ENCODE measurements at regions not wholly inside any gene's neighbourhood (a gene's known extent, or its start where the extent isn't known, plus 50 kb on each side); places are given as distances from the start of the nearest gene placed in this dataset.

- no peak for DNase-seq
Measured at GRCh38 chr4:14592950-14593349, 409.3 kb upstream of the CPEB2 start.

GRCh38 chr4:14596028-14596427 lies 406.3 kb upstream of the CPEB2 start:
- no peak for DNase-seq

DNA sequence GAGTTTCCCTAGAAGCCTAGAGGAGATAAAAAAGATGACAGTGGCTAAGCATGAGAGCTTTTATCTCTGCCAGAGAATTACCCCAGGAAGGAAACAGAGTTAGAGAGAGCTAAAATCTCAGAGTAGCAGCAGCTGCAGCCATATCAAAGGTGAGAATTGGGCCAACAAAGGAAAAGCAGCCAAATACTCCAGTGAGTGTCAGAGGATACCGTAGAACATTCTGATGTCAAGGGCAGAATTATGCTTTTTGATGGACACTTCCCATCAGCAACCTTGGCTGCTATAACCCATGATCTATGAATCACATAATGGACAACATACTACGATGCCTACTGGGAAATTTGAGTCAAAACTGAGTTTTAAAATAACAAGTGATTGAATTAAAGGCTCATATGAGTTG lies 405.8 kb upstream of the CPEB2 start:
- DNase-seq, result no peak

DNA sequence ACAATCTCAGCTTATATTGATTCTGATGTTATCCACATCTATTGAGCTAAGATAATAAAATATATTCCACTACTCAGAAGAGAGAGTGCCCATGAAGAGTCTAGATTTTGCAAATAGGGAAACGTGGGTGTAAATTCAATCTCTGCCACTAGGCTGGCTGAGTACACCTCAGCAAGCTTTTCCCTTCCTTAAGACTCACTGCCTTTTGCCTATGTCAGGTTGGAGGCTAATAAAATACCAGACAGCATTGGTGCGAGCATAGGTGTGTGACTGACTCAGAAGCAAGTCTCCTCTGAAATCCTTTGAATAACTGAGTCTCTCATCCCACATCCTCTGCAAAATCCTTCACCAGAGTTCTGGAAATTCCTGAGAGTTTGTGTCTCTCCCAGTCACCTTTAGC lies 405.4 kb upstream of the CPEB2 start:
- DNase-seq, result no peak

GRCh38 chr4:14602206-14602605 lies 400.1 kb upstream of the CPEB2 start:
- no peak for DNase-seq

DNA sequence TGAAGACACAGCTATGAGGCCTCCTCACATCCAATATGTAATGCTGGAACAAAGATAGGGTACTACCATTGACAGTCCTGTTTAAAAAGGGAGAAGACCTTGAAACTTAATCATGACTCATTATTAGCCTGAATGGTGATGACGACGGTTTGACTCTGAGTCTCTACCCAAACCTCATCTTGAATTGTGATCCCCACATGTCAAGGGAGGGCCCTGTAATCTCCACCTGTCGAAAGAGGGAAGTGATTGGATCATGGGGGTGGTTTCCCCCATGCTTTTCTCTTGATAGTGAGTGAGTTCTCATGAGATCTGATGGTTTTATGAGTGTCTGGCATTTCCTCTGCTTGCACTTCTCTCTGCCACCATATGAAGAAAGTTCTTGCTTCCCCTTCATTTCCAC lies 395.3 kb upstream of the CPEB2 start:
- DNase-seq, result no peak

GRCh38 chr4:14607578-14607977 lies 394.7 kb upstream of the CPEB2 start:
- DNase-seq, result no peak

DNA sequence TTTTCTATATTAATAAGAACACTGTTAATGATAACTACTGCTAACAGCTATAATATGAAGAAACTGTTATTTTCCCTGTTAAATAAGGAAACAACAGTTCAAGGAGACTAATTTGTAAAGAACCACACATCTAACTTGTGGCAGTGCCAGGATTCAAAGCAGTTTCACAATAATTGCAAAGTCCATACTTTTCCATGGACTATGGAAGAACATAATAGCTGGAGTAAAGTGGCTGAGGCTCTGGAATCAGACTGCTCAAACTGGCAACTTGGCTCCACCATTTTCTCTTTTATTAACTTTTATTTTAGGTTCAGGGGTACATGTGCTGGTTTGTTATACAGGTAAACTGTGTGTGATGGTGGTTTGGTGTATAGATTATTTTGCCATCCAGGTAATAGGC lies 393.7 kb upstream of the CPEB2 start:
- no peak for DNase-seq

GRCh38 chr4:14614840-14615239 lies 387.4 kb upstream of the CPEB2 start:
- DNase-seq, result no peak

- no peak for DNase-seq
Measured at GRCh38 chr4:14615671-14616070, 386.6 kb upstream of the CPEB2 start.

- no peak for DNase-seq
Measured at GRCh38 chr4:14620567-14621141, 381.6 kb upstream of the CPEB2 start.

DNA sequence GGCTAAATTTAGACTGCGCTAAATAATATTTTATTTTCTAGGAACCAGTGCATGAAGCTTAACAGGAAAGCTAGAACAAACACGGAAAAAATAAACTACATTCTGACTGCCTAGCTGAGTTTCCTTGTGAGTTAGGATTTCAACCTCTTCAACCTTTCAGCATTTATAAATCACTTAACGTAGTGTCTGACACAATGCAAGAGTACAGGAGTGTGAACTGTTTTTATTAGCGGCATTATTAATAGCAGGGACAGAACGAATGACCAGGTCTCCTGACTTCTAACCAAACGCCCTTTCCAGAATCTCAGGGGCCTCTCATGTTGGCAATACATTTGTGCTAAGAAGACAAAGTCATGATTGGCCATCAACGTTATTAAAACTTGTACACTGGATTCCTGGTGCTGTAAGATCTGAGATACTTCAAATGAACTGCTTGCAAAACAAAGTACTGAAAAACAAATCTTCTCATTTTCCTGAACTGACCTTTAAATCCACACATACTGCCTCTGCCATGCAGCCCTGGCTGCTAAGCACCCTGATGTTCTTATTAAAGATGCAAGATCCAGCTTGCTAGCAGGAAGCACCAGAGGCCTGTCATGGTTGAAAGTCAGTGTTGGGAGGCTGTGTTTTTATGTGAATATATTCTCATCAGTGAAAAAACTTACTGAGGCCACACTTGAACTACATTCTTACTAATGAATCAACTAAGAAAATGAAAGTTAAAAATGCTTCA lies 380.4 kb upstream of the CPEB2 start:
- no peak for DNase-seq

GRCh38 chr4:14627038-14627437 lies 375.2 kb upstream of the CPEB2 start:
- DNase-seq, result no peak

- DNase-seq, result no peak
Measured at GRCh38 chr4:14631806-14632440, 370.4 kb upstream of the CPEB2 start.

GRCh38 chr4:14636563-14636962 lies 365.7 kb upstream of the CPEB2 start:
- DNase-seq, result no peak

DNA sequence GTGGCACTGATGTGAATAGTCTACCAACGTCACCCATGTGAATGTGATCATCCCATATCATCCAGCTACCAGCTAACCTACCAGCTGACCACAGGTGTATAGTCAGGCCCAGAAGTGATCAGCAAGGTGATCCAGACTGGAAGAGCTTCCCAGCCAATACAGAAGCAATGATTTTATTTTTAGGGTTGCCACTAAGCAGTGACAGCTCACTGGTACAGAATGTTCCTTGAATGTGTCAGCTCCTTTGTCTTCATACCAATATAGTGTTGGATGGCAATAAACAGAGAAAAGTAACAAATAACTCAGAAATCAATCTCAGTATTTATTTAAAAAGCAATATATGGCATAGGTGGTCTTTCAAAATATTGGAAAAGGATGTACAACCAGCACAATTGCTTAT lies 361.8 kb upstream of the CPEB2 start:
- no peak for DNase-seq

- DNase-seq, result no peak
Measured at GRCh38 chr4:14641871-14642270, 360.4 kb upstream of the CPEB2 start.

- DNase-seq, result no peak
Measured at GRCh38 chr4:14644580-14645282, 357.6 kb upstream of the CPEB2 start.

DNA sequence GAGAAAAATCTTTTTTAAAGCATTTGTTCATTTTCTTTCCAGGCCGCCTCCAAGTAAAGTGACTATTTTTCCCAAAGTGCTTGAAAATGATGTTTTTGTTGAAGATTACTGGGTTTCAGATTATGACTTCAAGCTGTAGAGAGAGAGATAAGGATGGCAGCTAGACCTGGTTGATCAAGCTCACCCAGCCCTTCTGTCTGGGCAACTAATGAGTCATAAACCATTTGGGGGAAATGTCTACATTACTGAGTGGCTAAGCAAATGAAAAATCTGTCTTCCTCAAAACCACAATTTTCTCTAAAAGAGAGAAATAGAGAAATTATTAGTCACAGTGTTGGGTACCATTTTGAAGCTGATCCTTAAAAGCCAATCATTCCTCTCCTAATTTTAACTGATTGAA lies 355.4 kb upstream of the CPEB2 start:
- no peak for DNase-seq

DNA sequence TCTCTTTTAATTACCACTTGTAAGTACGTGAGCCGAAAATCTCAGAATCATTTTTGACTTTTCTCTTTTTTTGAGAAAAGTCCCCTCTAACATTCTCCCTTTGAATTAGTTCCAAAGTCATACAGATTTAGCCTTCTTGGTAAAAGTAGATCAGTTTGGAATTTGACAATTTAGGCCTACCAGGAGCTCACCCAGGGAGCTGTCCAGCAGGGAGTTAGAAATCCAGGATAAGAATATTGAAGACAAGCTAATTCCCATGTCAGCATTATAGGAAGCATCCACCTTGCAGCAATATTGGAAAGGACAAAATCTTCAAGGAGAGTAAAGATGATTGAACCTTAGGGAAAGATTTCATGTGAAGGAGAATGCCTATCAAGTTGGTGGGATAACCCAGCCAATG lies 352.2 kb upstream of the CPEB2 start:
- no peak for DNase-seq

- no peak for DNase-seq
Measured at GRCh38 chr4:14652522-14652921, 349.8 kb upstream of the CPEB2 start.

DNA sequence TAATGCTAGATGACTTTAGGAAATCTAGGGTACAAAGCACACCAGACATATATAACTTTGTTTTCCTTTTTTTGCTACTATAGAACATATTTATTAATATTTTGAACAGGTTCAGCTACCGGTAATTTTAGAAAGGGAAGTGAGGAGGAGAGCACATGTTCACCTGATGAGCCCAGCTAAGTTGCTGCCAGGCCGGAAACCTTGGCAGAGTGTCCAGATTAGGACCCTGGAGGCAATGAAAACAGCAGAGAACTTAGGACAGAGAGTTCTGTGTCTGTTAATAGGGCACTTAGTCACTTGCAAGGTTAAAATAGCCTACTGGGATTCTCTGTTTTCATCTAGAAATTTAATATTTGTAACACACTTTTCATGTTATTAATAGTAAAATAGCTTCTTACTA lies 348.9 kb upstream of the CPEB2 start:
- DNase-seq, result no peak

DNA sequence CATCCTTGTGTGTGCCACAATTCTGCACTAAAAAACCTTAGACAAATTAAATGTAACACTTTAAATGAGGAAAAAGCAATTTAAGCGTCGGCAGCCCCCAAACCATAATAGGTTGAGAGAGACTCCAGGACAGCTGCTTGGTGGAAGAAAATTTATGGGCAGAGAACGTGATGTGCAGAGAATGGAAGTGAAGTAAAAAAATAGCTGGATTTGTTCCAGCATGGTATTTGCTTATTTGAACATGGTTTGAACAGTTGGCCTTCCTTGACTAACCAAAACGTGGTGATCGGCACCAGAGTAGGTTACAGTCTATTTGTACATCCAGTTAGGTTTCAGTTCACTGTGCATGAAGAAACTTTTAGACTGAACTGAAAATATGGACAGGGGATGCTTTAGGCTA lies 343.0 kb upstream of the CPEB2 start:
- no peak for DNase-seq

DNA sequence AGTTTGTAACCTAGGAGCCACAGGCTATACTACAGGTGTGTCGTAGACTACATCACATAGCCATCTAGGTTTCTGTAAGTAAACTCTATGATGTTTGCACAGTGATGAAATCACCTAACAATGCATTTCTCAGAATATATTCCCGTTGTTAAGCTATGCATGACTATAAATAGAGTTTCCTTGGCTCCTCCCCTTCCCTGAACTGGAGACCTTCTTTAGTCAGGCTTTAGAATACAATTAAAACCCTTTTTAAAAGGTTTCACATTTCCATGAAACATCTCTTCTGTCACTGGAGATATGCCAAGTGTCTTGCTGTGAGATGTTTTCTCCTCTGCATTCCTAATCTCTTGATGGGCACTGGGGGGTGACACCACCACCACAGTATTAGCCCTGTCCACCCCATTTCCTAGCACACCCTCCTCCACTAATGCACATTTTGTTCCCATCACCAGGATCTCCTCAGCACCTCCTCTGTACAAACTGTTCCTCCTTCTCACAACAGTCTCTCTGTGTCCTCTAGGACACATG lies 334.6 kb upstream of the CPEB2 start:
- DNase-seq, result no peak

All from CD4-positive, alpha-beta T cell treated with Interleukin-6 for 4 hours (primary cell).